CD8-positive, alpha-beta memory T cell (primary cell): ENCODE measurements at regions not wholly inside any gene's neighbourhood (a gene's known extent, or its start where the extent isn't known, plus 50 kb on each side); places are given as distances from the start of the nearest gene placed in this dataset.

Source experiments
- CTCF ChIA-PET: fragments of 350-600 bp; sonication (Branson Sonifier 250); formaldehyde crosslinking; loops from one replicate; lab custom pipeline; 2021; ENCODE audit warnings: antibody characterized with exemption; lab: Charles Lee
- POLR2A ChIA-PET: fragments of 350-600 bp; sonication (Branson Sonifier 250); formaldehyde crosslinking; loops from one replicate; lab custom pipeline; 2021; ENCODE audit warnings: antibody characterized with exemption; lab: Charles Lee
- DNase-seq, 5 donors: peaks; one replicate each; pipeline versions ENCODE4 v3.0.0 to v3.0.0-alpha.2; 2020 to 2022; ENCODE audit warnings: mixed read lengths in 1 of 5
- H3K27ac ChIP-seq: one replicate; pipeline ENCODE4 v1.7.0; 2013; ENCODE audit warnings: low read depth, mild to moderate bottlenecking, low read length, moderate library complexity
- H3K27me3 ChIP-seq: 2 replicates; pipeline ENCODE4 v1.7.0; 2013; ENCODE audit warnings: low read length, mild to moderate bottlenecking; ENCODE audit not compliant: insufficient read depth, poor library complexity, severe bottlenecking
- H3K36me3 ChIP-seq: 2 replicates; pipeline ENCODE4 v1.7.0; 2013; ENCODE audit warnings: mild to moderate bottlenecking, low read length, moderate library complexity; ENCODE audit not compliant: insufficient read depth
- H3K4me1 ChIP-seq: 2 replicates; pipeline ENCODE4 v1.7.0; 2013; ENCODE audit warnings: mild to moderate bottlenecking, low read length, moderate library complexity; ENCODE audit not compliant: insufficient read depth
- H3K4me3 ChIP-seq: 2 replicates; pipeline ENCODE4 v1.7.0; 2013; ENCODE audit warnings: mild to moderate bottlenecking, low read length
- H3K9me3 ChIP-seq: 2 replicates; pipeline ENCODE4 v1.7.0; 2013; ENCODE audit warnings: mild to moderate bottlenecking, low read length
- H3K27ac Mint-ChIP-seq, 8 donors: one replicate each; pipeline ENCODE4 v1.8.0; 2020 to 2021; ENCODE audit warnings: mixed read lengths in 8 of 8, mild to moderate bottlenecking in 6 of 8, inconsistent platforms in 3 of 8, moderate library complexity in 3 of 8
- H3K27me3 Mint-ChIP-seq, 2 donors: one replicate each; pipeline ENCODE4 v1.8.0; 2020 to 2021; ENCODE audit warnings: mixed read lengths in 2 of 2, mild to moderate bottlenecking in 1 of 2, moderate library complexity in 1 of 2
- H3K36me3 Mint-ChIP-seq, 3 donors: one replicate each; pipeline ENCODE4 v1.8.0; 2020 to 2021; ENCODE audit warnings: mixed read lengths in 3 of 3, inconsistent platforms in 1 of 3, mild to moderate bottlenecking in 1 of 3
- H3K4me1 Mint-ChIP-seq, 3 donors: one replicate each; pipeline ENCODE4 v1.8.0; 2020 to 2021; ENCODE audit warnings: mixed read lengths in 3 of 3, inconsistent platforms in 1 of 3, mild to moderate bottlenecking in 1 of 3
- H3K4me3 Mint-ChIP-seq, 7 donors: one replicate each; pipeline ENCODE4 v1.8.0; 2020 to 2021; ENCODE audit warnings: mixed read lengths in 7 of 7, mild to moderate bottlenecking in 6 of 7, moderate library complexity in 4 of 7, inconsistent platforms in 2 of 7
- H3K9me3 Mint-ChIP-seq, 5 donors: one replicate each; pipeline ENCODE4 v1.8.0; 2020 to 2022; ENCODE audit warnings: mixed read lengths in 5 of 5, mild to moderate bottlenecking in 3 of 5, moderate library complexity in 2 of 5, inconsistent platforms in 1 of 5

DNA sequence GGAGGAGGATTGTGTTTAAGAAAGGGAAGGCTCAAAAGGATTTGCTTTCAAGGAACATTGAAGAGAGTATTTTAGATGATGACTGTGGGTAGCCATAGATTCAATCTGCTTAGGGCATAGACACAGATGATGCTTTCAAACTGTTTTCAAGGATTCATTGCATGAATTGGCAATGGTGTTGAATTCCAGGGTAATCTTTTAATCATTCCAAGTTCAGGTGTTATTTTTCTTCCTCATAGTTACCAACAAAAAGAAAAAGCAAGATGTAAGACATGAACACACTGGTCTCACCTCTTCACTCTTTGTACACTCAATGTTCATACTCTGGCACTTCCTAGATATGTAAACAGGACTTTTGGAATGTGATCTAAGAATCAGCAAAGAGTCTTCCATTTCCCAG, 167.0 kb upstream of the RHOBTB1 start:
- no peak for DNase-seq

DNA sequence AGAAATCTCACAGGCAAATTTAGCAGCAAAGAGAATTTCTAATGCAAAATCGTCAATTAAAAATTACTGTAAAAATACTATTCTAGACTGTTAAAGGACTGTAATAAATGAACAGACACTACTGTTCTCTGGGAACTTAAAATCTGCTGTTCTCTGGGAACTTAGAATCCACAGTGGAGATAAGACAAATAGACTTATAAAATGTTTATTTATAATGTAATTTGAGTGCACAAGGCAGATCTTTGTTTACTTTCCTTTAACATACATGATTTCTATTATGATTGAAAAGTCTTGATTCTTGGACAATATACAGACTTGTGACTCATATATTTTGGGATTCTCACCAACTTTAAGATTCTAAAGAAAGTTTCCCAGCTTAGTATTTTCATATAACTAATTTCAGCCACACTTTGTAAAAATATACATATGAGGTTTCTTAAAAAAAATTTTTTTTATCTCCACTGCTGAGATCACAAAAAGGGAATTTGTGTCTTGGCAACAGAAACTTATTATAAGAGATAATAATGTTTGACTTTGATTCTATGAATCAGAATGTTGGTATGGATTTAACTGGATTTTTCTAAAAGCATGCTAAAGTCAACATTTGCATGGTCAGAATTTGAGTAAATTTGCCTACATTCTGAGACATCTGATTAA, 166.3 kb upstream of the RHOBTB1 start:
- Histone ChIP-seq H3K4me1 (no peaks in the 10 kb centered on the region), H3K4me3 (no peak overlapping the region), H3K27ac (no peak overlapping the region), H3K9me3 (no peaks in the 10 kb centered on the region), H3K36me3 (no peaks in the 10 kb centered on the region), H3K27me3 (no peaks in the 10 kb centered on the region)
- H3K27me3 Mint-ChIP-seq = no peaks in the 10 kb centered on the region
- H3K4me3 Mint-ChIP-seq = no peak overlapping the region
- no peaks in the 10 kb centered on the region for H3K4me1 Mint-ChIP-seq
- H3K27ac Mint-ChIP-seq = no peak overlapping the region
- no peak for DNase-seq
- peaks cover 0 to 2% (median 0%) of the 10 kb centered on the region in 5 donors for H3K9me3 Mint-ChIP-seq
- POLR2A ChIA-PET = no interaction called here
- no peaks in the 10 kb centered on the region for H3K36me3 Mint-ChIP-seq
- CTCF ChIA-PET = no interaction called here

More for the DNA sequence above, 167.0 kb upstream of the RHOBTB1 start:
- H3K27me3 Mint-ChIP-seq = no peaks in the 10 kb centered on the region
- no peak overlapping the region for H3K4me3 ChIP-seq
- ChIA-PET POLR2A (no interaction called here), CTCF (no interaction called here)
- no peaks in the 10 kb centered on the region for H3K4me1 ChIP-seq
- peaks cover 0 to 2% (median 0%) of the 10 kb centered on the region in 5 donors for H3K9me3 Mint-ChIP-seq
- H3K27ac ChIP-seq = no peak overlapping the region
- no peaks in the 10 kb centered on the region for H3K9me3 ChIP-seq
- H3K36me3 Mint-ChIP-seq = no peaks in the 10 kb centered on the region
- no peak overlapping the region for H3K4me3 Mint-ChIP-seq
- no peaks in the 10 kb centered on the region for H3K36me3 ChIP-seq
- H3K27ac Mint-ChIP-seq = no peak overlapping the region
- no peaks in the 10 kb centered on the region for H3K27me3 ChIP-seq
- no peaks in the 10 kb centered on the region for H3K4me1 Mint-ChIP-seq

DNA sequence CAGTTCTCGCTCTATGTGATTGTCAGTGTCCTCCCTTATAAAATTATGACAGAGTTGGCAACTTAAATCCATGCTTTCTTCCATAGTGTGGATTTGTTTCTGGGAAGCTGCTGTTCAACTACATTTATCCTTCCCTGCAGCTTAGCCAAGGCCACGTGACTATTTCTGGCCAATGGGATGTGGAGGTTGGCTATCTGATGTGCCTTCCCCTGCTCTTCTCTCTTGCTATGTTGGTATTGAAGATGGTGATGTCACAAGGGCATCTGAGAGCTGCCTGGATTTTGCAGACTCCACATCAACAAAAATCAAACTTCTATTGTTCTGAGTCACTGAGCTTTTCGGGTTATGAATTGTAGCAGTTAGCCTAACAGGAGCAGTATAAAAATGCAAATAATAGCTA, 164.9 kb upstream of the RHOBTB1 start:
- H3K36me3 Mint-ChIP-seq = no peaks in the 10 kb centered on the region
- Histone ChIP-seq H3K4me3 (no peak overlapping the region), H3K4me1 (no peaks in the 10 kb centered on the region), H3K27ac (no peak overlapping the region), H3K9me3 (no peaks in the 10 kb centered on the region), H3K36me3 (no peaks in the 10 kb centered on the region), H3K27me3 (no peaks in the 10 kb centered on the region)
- no peak overlapping the region for H3K4me3 Mint-ChIP-seq
- CTCF ChIA-PET = no interaction called here
- H3K27ac Mint-ChIP-seq = no peak overlapping the region
- DNase-seq = no peak
- peaks cover 0 to 2% (median 0%) of the 10 kb centered on the region in 5 donors for H3K9me3 Mint-ChIP-seq
- H3K27me3 Mint-ChIP-seq = no peaks in the 10 kb centered on the region
- POLR2A ChIA-PET = no interaction called here
- no peaks in the 10 kb centered on the region for H3K4me1 Mint-ChIP-seq

DNA sequence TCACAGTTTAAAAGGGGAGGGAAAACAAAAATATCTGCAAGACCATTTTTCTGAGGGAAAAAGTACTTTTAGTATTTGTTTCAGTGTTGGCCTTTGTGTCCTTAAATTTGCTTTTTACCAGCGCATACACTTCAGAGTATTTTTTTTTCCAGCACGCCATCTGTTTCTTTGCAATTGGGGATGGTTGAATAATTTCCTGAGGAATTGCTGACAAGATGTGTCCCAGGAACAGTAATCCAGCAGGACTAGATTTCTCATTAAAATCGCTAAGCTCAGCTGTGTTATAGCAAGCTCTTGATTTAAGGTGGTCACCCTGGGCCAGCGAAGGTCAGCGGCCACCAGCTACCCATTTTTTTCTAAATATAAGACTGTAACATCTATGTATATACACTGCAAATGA, 156.9 kb upstream of the RHOBTB1 start:
- no peak for DNase-seq
- Mint-ChIP-seq H3K36me3 (no peaks in the 10 kb centered on the region), H3K27me3 (peaks cover 0 to 5% of the 10 kb centered on the region in 2 donors), H3K4me1 (no peaks in the 10 kb centered on the region), H3K27ac (no peak overlapping the region), H3K9me3 (peaks cover 0 to 3% (median 0%) of the 10 kb centered on the region in 5 donors), H3K4me3 (no peak overlapping the region)
- no peak overlapping the region for H3K4me3 ChIP-seq
- POLR2A ChIA-PET = no interaction called here
- no peaks in the 10 kb centered on the region for H3K36me3 ChIP-seq
- H3K4me1 ChIP-seq = no peaks in the 10 kb centered on the region
- no peaks in the 10 kb centered on the region for H3K27me3 ChIP-seq
- CTCF ChIA-PET = no interaction called here
- no peak overlapping the region for H3K27ac ChIP-seq
- no peaks in the 10 kb centered on the region for H3K9me3 ChIP-seq

DNA sequence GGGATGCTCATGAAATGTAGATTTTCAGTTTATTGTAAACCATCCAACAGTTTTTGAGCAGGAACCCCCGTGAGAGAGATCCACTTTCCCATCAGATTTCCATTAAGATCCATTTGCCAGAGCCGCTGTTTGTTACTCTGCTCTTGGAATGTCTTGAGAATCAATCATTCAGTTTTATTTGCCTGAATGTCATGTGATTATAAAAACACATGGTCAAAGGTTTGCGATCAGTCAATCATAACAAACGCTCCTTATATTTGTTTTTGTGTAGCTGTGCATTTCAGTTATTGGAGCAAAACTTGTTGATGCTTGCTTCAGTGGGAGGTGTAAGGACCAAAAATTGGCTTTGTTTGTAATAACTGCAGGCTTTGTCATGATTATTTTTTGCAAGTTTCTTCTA, 155.8 kb upstream of the RHOBTB1 start:
- H3K9me3 ChIP-seq = no peaks in the 10 kb centered on the region
- no peak overlapping the region for H3K4me3 ChIP-seq
- POLR2A ChIA-PET = no interaction called here
- no peak overlapping the region for H3K27ac ChIP-seq
- no peaks in the 10 kb centered on the region for H3K4me1 ChIP-seq
- no peaks in the 10 kb centered on the region for H3K27me3 ChIP-seq
- Mint-ChIP-seq H3K27me3 (peaks cover 0 to 8% of the 10 kb centered on the region in 2 donors), H3K4me1 (no peaks in the 10 kb centered on the region), H3K4me3 (no peak overlapping the region), H3K36me3 (no peaks in the 10 kb centered on the region), H3K27ac (no peak overlapping the region), H3K9me3 (peaks cover 0 to 3% (median 0%) of the 10 kb centered on the region in 5 donors)
- H3K36me3 ChIP-seq = no peaks in the 10 kb centered on the region
- CTCF ChIA-PET = no interaction called here
- DNase-seq = no peak

GRCh38 chr10:61098966-61099365, 155.0 kb upstream of the RHOBTB1 start:
- CTCF ChIA-PET = no interaction called here
- Mint-ChIP-seq H3K4me1 (no peaks in the 10 kb centered on the region), H3K27ac (no peak overlapping the region), H3K4me3 (no peak overlapping the region), H3K36me3 (no peaks in the 10 kb centered on the region), H3K9me3 (peaks cover 0 to 3% (median 0%) of the 10 kb centered on the region in 5 donors), H3K27me3 (peaks cover 0 to 8% of the 10 kb centered on the region in 2 donors)
- Histone ChIP-seq H3K27me3 (no peaks in the 10 kb centered on the region), H3K9me3 (no peaks in the 10 kb centered on the region), H3K36me3 (no peaks in the 10 kb centered on the region), H3K4me1 (no peaks in the 10 kb centered on the region), H3K27ac (no peak overlapping the region), H3K4me3 (no peak overlapping the region)
- POLR2A ChIA-PET = no interaction called here
- DNase-seq = no peak

GRCh38 chr10:61097026-61097425, 153.0 kb upstream of the RHOBTB1 start:
- H3K4me1 Mint-ChIP-seq = no peaks in the 10 kb centered on the region
- peaks cover 0 to 4% (median 0%) of the 10 kb centered on the region in 5 donors for H3K9me3 Mint-ChIP-seq
- Histone ChIP-seq H3K4me1 (no peaks in the 10 kb centered on the region), H3K36me3 (no peaks in the 10 kb centered on the region), H3K27me3 (no peaks in the 10 kb centered on the region), H3K4me3 (no peak overlapping the region), H3K27ac (no peak overlapping the region), H3K9me3 (no peaks in the 10 kb centered on the region)
- no peak overlapping the region for H3K27ac Mint-ChIP-seq
- H3K4me3 Mint-ChIP-seq = no peak overlapping the region
- POLR2A ChIA-PET = no interaction called here
- DNase-seq = no peak
- H3K36me3 Mint-ChIP-seq = no peaks in the 10 kb centered on the region
- H3K27me3 Mint-ChIP-seq = peaks cover 0 to 11% of the 10 kb centered on the region in 2 donors
- CTCF ChIA-PET = no interaction called here

- Histone ChIP-seq H3K9me3 (no peaks in the 10 kb centered on the region), H3K27me3 (no peaks in the 10 kb centered on the region), H3K4me1 (no peaks in the 10 kb centered on the region), H3K27ac (no peak overlapping the region), H3K36me3 (no peaks in the 10 kb centered on the region), H3K4me3 (no peak overlapping the region)
- no peak overlapping the region for H3K4me3 Mint-ChIP-seq
- CTCF ChIA-PET = no interaction called here
- DNase-seq = no peak
- H3K36me3 Mint-ChIP-seq = no peaks in the 10 kb centered on the region
- peaks cover 0 to 4% (median 0%) of the 10 kb centered on the region in 5 donors for H3K9me3 Mint-ChIP-seq
- no peak overlapping the region for H3K27ac Mint-ChIP-seq
- peaks cover 0 to 8% of the 10 kb centered on the region in 2 donors for H3K27me3 Mint-ChIP-seq
- POLR2A ChIA-PET = no interaction called here
- no peaks in the 10 kb centered on the region for H3K4me1 Mint-ChIP-seq
Measured at GRCh38 chr10:61096056-61096455, 152.1 kb upstream of the RHOBTB1 start.
